C4-2B (cell line): ENCODE measurements at regions not wholly inside any gene's neighbourhood (a gene's known extent, or its start where the extent isn't known, plus 50 kb on each side); places are given as distances from the start of the nearest gene placed in this dataset.

Experiments
- CTCF ChIP-seq: fragments of 450-650 bp; conservative IDR thresholded peaks from 2 replicates; pipeline ENCODE4 v1.5.1; 2017; ENCODE audit warnings: mild to moderate bottlenecking
- ZFX ChIP-seq: fragments of 450-650 bp; IDR thresholded peaks from 2 replicates; pipeline ENCODE4 v1.6.1; 2017

DNA sequence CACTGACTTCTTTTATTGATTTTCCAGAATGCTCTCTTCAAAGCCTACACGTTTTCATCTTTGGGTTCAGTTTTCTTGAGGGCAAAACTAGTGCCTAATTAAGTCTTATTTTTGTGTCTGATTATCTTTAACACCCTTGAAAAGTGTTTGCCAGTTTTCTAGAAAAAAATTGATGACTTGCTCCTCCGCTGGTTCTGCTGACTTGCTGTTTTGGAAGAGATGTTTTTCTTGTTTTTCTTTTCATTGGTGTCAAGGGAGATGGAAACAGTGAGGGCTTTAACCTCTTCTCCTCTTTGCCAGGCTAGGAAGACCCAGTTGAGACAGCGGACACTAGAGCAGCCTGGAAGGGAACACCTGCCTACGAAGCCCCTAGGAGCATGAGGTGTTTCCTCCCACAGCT, 123.7 kb upstream of the EEPD1 start:
- no peak for TF ChIP-seq CTCF
- TF ChIP-seq ZFX, result no peak
